B cell (primary cell): ENCODE measurements at regions not wholly inside any gene's neighbourhood (a gene's known extent, or its start where the extent isn't known, plus 50 kb on each side); places are given as distances from the start of the nearest gene placed in this dataset.

Source experiments
- ATAC-seq: fragments of 200-7000 bp; cut with Tn5 transposase; one replicate; pipeline ENCODE4 v1.10.0; 2021; ENCODE audit warnings: low read depth, mild to moderate bottlenecking, moderate number of reproducible peaks, moderate library complexity
- CTCF ChIA-PET: fragments of 350-600 bp; sonication (Branson Sonifier 250); formaldehyde crosslinking; loops from one replicate; lab custom pipeline; 2021; ENCODE audit warnings: antibody characterized with exemption, inconsistent platforms; lab: Charles Lee
- POLR2A ChIA-PET: fragments of 350-600 bp; sonication (Branson Sonifier 250); formaldehyde crosslinking; loops from one replicate; lab custom pipeline; 2021; ENCODE audit warnings: antibody characterized with exemption; lab: Charles Lee
- DNase-seq: peaks from one replicate; pipeline ENCODE4 v3.0.0; 2013
- H2AFZ ChIP-seq: 2 replicates; pipeline ENCODE4 v1.6.1; 2012; ENCODE audit warnings: mild to moderate bottlenecking, low read depth, low read length; ENCODE audit not compliant: insufficient read depth, poor library complexity, severe bottlenecking
- H3K27ac ChIP-seq, 2 donors: 1 replicate in 1 of 2; 2 replicates in 1 of 2; pipeline ENCODE4 v1.5.1; 2012 to 2013; ENCODE audit warnings: low read length in 2 of 2, mild to moderate bottlenecking in 2 of 2, moderate library complexity in 1 of 2
- H3K27me3 ChIP-seq, 4 experiments: fragments of 200-600 bp in 1 of 4; sonication (generic) in 1 of 4; replicated peaks in 1 of 4; 1 replicate in 2 of 4; 2 replicates in 2 of 4; pipeline versions ENCODE4 v1.6.1 to v1.7.0; 2013 to 2016; ENCODE audit warnings: low read length in 3 of 4, mild to moderate bottlenecking in 2 of 4, mixed read lengths in 1 of 4, moderate library complexity in 1 of 4; ENCODE audit not compliant: insufficient read depth in 4 of 4, control insufficient read depth in 3 of 4; ENCODE audit errors: control extremely low read depth in 1 of 4
- H3K36me3 ChIP-seq, 2 experiments: replicated peaks in 1 of 2; 1 replicate in 1 of 2; 2 replicates in 1 of 2; pipeline versions ENCODE4 v1.6.1 to v1.7.1; 2013; ENCODE audit warnings: low read length in 1 of 2; ENCODE audit not compliant: insufficient read depth in 2 of 2, control insufficient read depth in 1 of 2; ENCODE audit errors: control extremely low read depth in 1 of 2, extremely low read depth in 1 of 2
- H3K4me1 ChIP-seq, 2 donors: fragments of 200-600 bp in 1 of 2; sonication (generic) in 1 of 2; 1 replicate in 1 of 2; 2 replicates in 1 of 2; pipeline versions ENCODE4 v1.5.1 to v1.6.1; 2013 to 2017; ENCODE audit warnings: low read length in 2 of 2; ENCODE audit not compliant: control insufficient read depth in 2 of 2, insufficient read depth in 2 of 2
- H3K4me2 ChIP-seq: replicated peaks from 2 replicates; pipeline ENCODE3; 2012; ENCODE audit warnings: mild to moderate bottlenecking, low read depth, low read length; ENCODE audit not compliant: poor library complexity, severe bottlenecking
- H3K4me3 ChIP-seq, 5 experiments: fragments of 200-600 bp in 1 of 5; sonication (generic) in 1 of 5; 1 replicate in 3 of 5; 2 replicates in 2 of 5; pipeline versions ENCODE4 v1.5.1 to v1.7.0; 2011 to 2016; ENCODE audit warnings: low read length in 4 of 5, mild to moderate bottlenecking in 4 of 5, low read depth in 2 of 5, control low read depth in 1 of 5, moderate library complexity in 1 of 5; ENCODE audit not compliant: insufficient read depth in 1 of 5; ENCODE audit errors: control extremely low read depth in 1 of 5, extremely low read depth in 1 of 5
- H3K79me2 ChIP-seq: fragments of 200-600 bp; sonication (generic); one replicate; pipeline ENCODE4 v1.6.0; 2016; ENCODE audit warnings: low read length; ENCODE audit not compliant: control insufficient read depth, insufficient read depth
- H3K9ac ChIP-seq: fragments of 200-600 bp; sonication (generic); 2 replicates; pipeline ENCODE4 v1.6.1; 2017; ENCODE audit warnings: mild to moderate bottlenecking, low read length, moderate library complexity
- H3K9me3 ChIP-seq, 3 donors: one replicate each; pipeline versions ENCODE4 v1.6.1 to v1.7.1; 2013; ENCODE audit warnings: low read length in 2 of 3; ENCODE audit not compliant: control insufficient read depth in 2 of 3, insufficient read depth in 1 of 3; ENCODE audit errors: control extremely low read depth in 1 of 3
- H4K20me1 ChIP-seq: 2 replicates; pipeline ENCODE4 v1.6.0; 2012; ENCODE audit warnings: mild to moderate bottlenecking, low read length; ENCODE audit not compliant: insufficient read depth, control insufficient read depth, poor library complexity, severe bottlenecking
- H3K27ac Mint-ChIP-seq: one replicate; pipeline ENCODE4 v1.8.0; 2021; ENCODE audit warnings: mixed read lengths
- H3K27me3 Mint-ChIP-seq: one replicate; pipeline ENCODE4 v1.8.0; 2021; ENCODE audit warnings: mixed read lengths
- H3K4me1 Mint-ChIP-seq: one replicate; pipeline ENCODE4 v1.8.0; 2021; ENCODE audit warnings: mixed read lengths
- H3K4me3 Mint-ChIP-seq: one replicate; pipeline ENCODE4 v1.8.0; 2021; ENCODE audit warnings: mixed read lengths
- H3K9me3 Mint-ChIP-seq: one replicate; pipeline ENCODE4 v1.8.0; 2022; ENCODE audit warnings: mixed read lengths; ENCODE audit not compliant: insufficient read depth
- EZH2 ChIP-seq: IDR thresholded peaks from 2 replicates; pipeline ENCODE4 v1.6.1; 2012; ENCODE audit warnings: borderline replicate concordance, low read depth, mild to moderate bottlenecking, moderate library complexity, low read length; ENCODE audit not compliant: insufficient read depth, poor library complexity, severe bottlenecking
- WGBS: methylation state at CpG from one replicate; pipeline ENCODE4 v1.1.5; 2013; ENCODE audit warnings: missing lambda C conversion rate; ENCODE audit not compliant: insufficient coverage; 5-methylcytosine and 5-hydroxymethylcytosine counted together
- intact Hi-C: fragments of 100-400 bp; cut with micrococcal nuclease; formaldehyde crosslinking; loops from one replicate; pipeline ENCODE4 v1.10.0; 2022
- TF ChIP-seq, protein P1 (sequence below): fragments of 200-600 bp; IDR thresholded peaks from one replicate; pipeline ENCODE4 v1.8.0; 2022; ENCODE audit warnings: antibody characterized with exemption, mild to moderate bottlenecking

DNA sequence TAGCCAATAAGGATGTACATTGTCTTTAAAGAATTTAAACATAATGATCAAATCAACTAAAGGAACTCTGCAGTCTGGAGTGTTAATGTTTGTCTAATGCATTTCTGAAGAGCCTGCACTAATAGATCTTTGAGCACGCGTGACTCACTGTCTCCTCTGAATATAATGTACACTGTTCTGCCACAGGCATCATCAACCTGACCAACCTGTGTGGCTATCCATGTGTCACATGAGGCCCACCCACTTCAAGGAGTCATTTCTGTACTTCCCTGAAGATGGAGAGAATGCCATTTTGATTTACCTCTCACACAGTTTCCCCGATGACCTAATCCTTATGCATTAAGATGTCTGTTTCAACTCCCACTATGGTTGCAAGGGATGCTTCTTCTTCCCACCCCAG lies 434.0 kb upstream of the SPHKAP start:
- Histone ChIP-seq H3K9me3 (no peaks in the 10 kb centered on the region), H3K9ac (no peak overlapping the region), H3K36me3 (no peaks in the 10 kb centered on the region), H4K20me1 (no peaks in the 10 kb centered on the region), H3K4me2 (no peak overlapping the region), H3K79me2 (no peaks in the 10 kb centered on the region), H2AFZ (no peak overlapping the region), H3K4me3 (no peak overlapping the region), H3K27me3 (no peaks in the 10 kb centered on the region), H3K4me1 (no peaks in the 10 kb centered on the region), H3K27ac (no peak overlapping the region)
- Mint-ChIP-seq H3K27ac (no peak overlapping the region), H3K4me1 (no peaks in the 10 kb centered on the region), H3K9me3 (no peaks in the 10 kb centered on the region), H3K27me3 (no peaks in the 10 kb centered on the region), H3K4me3 (no peak overlapping the region)
- ATAC-seq (no peak), DNase-seq (no peak)
- TF ChIP-seq, protein P1, sequence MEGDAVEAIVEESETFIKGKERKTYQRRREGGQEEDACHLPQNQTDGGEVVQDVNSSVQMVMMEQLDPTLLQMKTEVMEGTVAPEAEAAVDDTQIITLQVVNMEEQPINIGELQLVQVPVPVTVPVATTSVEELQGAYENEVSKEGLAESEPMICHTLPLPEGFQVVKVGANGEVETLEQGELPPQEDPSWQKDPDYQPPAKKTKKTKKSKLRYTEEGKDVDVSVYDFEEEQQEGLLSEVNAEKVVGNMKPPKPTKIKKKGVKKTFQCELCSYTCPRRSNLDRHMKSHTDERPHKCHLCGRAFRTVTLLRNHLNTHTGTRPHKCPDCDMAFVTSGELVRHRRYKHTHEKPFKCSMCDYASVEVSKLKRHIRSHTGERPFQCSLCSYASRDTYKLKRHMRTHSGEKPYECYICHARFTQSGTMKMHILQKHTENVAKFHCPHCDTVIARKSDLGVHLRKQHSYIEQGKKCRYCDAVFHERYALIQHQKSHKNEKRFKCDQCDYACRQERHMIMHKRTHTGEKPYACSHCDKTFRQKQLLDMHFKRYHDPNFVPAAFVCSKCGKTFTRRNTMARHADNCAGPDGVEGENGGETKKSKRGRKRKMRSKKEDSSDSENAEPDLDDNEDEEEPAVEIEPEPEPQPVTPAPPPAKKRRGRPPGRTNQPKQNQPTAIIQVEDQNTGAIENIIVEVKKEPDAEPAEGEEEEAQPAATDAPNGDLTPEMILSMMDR, result no peak
- no peak for TF ChIP-seq EZH2
- intact Hi-C loops, result no loop called here
- WGBS, result 100% methylated on average over 3 of the region's 3 CpGs
- CTCF ChIA-PET, result no interaction called here
- POLR2A ChIA-PET, result no interaction called here

DNA sequence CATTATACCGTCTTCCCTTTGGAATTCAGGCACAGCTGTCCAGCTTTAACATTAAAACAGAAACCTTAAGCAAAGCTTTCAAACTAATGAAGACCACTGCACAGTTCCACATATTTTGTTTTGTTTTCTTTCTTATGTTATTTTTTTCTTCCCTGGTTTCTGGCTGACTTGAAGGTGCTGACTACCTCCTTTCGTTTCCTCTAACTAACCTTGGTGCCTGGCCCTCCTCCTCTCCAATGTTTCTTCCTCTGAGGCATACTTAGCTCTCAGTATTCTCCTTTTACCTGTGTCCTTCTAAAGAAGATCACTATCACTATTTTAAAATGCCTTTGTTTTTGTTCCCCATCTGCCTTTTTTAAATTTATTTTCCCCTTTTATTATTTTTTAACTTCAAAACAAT lies 433.3 kb upstream of the SPHKAP start:
- Histone ChIP-seq H3K27me3 (no peaks in the 10 kb centered on the region), H2AFZ (no peak overlapping the region), H3K4me2 (no peak overlapping the region), H4K20me1 (no peaks in the 10 kb centered on the region), H3K9ac (no peak overlapping the region), H3K79me2 (no peaks in the 10 kb centered on the region), H3K27ac (no peak overlapping the region), H3K9me3 (no peaks in the 10 kb centered on the region), H3K4me3 (no peak overlapping the region), H3K4me1 (no peaks in the 10 kb centered on the region), H3K36me3 (no peaks in the 10 kb centered on the region)
- H3K27ac Mint-ChIP-seq, result no peak overlapping the region
- H3K9me3 Mint-ChIP-seq, result no peaks in the 10 kb centered on the region
- no peak for DNase-seq
- H3K4me3 Mint-ChIP-seq, result no peak overlapping the region
- TF ChIP-seq EZH2, result no peak
- TF ChIP-seq, protein P1, result no peak
- intact Hi-C loops, result no loop called here
- POLR2A ChIA-PET, result no interaction called here
- no peaks in the 10 kb centered on the region for H3K27me3 Mint-ChIP-seq
- 60% methylated on average over 1 of the region's 2 CpGs for WGBS
- H3K4me1 Mint-ChIP-seq, result no peaks in the 10 kb centered on the region
- no peak for ATAC-seq
- CTCF ChIA-PET, result no interaction called here
